Uterus (tissue), 2 donors: ENCODE measurements at regions not wholly inside any gene's neighbourhood (a gene's known extent, or its start where the extent isn't known, plus 50 kb on each side); places are given as distances from the start of the nearest gene placed in this dataset.

Source experiments
- CTCF ChIP-seq, 4 experiments: fragments of 200-600 bp in 2 of 4; fragments of 450-650 bp in 2 of 4; sonication (generic) in 2 of 4; IDR thresholded peaks; one replicate each; pipeline ENCODE4 v1.5.1; 2016 to 2019; ENCODE audit warnings: antibody characterized with exemption in 4 of 4, mild to moderate bottlenecking in 2 of 4, moderate library complexity in 1 of 4
- POLR2A ChIP-seq, 2 donors: fragments of 450-650 bp; IDR thresholded peaks; one replicate each; pipeline ENCODE4 v1.6.1; 2016; ENCODE audit warnings: antibody characterized with exemption in 2 of 2, mild to moderate bottlenecking in 1 of 2, moderate library complexity in 1 of 2

GRCh38 chr10:84846658-84847316, 518.4 kb downstream of the CCSER2 start:
- no peak for TF ChIP-seq CTCF (IDR thresholded peaks at IDR 0.05)
- TF ChIP-seq POLR2A (IDR thresholded peaks at IDR 0.05): no peak
